ENCODE measurements at regions not wholly inside any gene's neighbourhood (a gene's known extent, or its start where the extent isn't known, plus 50 kb on each side); places are given as distances from the start of the nearest gene placed in this dataset.
"Not testable (repeated sequence)": the region's sequence is repeated elsewhere in the genome, so short reads cannot be mapped to it uniquely, and the experiment has no call there.

GRCh38 chr2:59378127-59378526, 1137.0 kb upstream of the FANCL start:
- DNase-seq: no peak

DNA sequence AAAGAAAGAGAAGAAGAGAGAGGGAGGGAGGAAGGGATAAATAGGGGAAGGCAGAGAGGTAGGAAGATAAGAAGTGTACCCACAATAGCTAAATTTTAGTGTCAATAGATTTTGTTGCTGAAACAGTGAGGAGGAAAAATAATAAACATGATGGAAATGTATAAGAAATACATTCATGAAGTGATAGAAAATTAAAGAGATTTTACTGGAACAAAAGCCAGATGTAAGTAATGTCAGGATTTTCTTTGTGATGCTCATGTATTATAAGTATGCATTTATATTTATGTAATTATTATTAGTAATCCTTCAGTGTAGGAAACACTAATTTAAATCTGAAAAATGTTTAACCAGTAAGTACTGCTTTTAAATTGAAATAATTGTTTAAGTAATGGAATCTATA, 1125.2 kb upstream of the FANCL start:
- DNase-seq: no peak

DNA sequence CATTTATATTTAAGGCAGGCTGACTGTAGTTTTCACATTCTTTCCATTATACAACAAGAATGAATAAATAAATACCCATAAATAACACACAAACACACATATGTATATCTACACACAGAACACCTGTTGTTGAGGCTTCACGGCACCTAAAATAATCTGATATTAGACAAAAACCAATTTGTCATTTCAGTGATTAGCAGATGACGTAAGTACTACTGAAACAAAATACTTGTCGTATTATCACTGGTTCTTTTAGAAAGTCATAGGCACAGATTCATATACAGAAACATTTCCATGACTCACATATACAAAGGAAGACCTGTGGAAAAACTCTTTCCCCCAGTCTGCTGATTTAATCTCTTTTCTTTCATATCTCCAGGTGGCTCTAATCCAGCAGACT, 1113.4 kb upstream of the FANCL start:
- no peak for DNase-seq

DNA sequence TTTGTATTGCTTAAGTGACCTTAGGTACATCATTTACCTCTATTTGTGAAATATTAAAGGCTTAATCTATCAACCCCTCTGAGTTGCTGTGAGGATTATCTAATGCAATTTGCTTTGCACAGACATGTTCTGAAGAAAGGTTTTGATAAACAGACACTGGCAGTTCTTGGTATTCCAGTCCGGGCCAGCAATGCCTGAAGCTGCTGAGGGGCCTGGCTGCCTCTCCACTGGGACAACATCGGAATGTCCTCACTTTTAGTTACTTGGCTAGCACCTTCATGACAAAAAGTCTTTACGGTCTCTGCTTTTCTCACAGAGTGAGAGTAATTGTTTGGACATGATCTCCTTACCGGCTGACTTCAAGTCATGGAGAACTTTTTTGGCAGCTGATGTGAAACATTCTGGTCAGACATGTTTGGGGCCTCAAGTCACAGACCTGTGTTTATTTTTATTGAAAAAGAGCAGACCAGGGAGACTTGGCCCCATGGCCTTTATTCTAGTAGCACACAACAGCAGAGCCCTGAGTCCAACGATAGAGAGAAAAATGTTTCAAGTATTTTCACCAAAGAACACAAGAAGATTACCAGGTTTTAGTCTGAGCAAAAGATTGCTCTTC, 1112.3 kb upstream of the FANCL start:
- DNase-seq: no peak

DNA sequence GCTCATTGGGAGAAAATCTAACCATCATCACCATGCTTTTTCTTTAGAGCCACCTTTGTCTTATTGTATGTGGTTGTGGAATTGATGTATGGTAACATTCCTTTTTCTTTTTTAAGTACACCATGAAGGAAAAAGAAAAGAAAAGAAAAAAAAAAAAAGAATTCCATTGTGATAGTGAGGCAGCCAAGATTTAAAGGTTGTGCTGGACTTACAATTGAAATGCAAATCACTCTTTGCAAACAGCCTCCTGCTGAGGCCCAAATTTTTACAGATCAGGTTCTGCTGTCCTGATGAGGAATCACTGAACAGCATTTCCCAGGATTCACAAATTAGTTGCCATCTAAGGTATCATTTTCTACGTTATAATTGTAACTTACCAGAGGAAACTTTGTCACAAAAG, 1101.0 kb upstream of the FANCL start:
- DNase-seq: no peak

DNA sequence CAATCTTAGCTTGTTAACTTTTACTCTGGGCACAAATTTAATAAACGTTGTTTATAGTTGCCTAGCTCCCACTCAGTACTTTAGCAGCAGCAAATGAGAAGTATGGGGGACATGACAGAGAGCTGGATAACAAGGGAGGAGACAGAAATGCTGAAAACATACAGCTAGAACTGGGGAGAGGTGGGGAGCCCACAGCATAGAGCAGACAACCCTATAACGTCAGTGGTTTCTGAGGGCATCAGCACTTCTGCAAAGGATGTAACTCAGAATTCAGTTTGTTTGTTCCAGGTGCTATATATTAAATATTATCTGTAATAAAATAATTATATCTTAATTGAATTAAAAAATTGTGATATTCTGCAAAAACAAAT, 1098.7 kb upstream of the FANCL start:
- no peak for DNase-seq

DNA sequence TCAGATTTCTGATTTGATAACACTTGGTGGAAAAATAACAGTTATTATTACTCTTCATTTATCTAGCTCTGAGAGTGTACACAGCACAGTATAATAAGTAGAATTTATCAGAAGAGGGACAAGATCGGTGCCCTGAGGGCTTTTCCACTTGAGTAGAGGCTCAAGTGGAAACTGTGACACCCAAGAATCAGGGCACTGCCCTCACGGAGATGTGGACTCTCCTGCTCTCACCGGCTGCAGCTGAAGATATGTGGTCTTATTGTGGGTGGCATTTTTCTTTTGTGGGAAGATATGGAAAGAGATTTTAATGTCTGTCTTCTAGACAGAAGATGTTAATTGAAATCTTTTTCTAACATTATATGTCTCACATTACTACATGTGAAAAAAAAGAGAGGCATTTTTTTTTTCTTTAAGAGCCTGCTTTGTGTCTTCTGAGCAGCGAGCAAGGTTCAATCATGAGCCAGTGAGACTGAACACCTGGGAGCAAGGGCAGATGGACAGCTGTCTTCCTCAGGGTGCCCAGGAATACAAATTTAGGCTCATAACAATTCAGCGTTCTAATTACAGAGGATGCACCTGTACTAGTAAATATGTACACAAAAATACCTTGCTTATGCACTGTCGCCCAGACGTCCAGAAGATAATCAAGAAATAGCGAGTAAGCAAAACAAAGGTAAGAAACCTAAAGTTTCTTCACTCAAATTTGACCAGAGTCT, 1098.2 kb upstream of the FANCL start:
- DNase-seq: no peak

DNA sequence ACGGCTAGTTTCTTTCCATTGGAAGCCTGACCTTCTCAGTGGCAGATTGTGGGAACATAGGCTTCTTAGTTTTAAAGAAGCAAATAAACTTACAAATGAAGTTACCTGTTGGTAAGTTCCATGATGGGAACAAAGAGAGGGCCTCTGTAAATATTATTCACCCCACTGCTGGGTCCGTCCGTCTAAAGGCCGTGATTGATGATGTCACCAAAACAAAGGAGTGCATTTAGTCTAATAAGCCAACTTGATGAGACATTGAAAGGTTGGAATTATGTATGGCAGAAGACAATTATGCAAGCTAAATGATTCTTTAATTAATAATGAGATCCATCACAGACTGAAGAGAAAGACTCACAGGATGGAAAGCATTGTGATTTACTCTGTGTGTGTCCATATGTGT, 1091.9 kb upstream of the FANCL start:
- DNase-seq: no peak

- not testable (repeated sequence) for DNase-seq
Observed at GRCh38 chr2:59326581-59327365, 1085.6 kb upstream of the FANCL start.

GRCh38 chr2:59322870-59323269, 1081.7 kb upstream of the FANCL start:
- no peak for DNase-seq

- DNase-seq: no peak
Observed at GRCh38 chr2:59322005-59322404, 1080.9 kb upstream of the FANCL start.

DNA sequence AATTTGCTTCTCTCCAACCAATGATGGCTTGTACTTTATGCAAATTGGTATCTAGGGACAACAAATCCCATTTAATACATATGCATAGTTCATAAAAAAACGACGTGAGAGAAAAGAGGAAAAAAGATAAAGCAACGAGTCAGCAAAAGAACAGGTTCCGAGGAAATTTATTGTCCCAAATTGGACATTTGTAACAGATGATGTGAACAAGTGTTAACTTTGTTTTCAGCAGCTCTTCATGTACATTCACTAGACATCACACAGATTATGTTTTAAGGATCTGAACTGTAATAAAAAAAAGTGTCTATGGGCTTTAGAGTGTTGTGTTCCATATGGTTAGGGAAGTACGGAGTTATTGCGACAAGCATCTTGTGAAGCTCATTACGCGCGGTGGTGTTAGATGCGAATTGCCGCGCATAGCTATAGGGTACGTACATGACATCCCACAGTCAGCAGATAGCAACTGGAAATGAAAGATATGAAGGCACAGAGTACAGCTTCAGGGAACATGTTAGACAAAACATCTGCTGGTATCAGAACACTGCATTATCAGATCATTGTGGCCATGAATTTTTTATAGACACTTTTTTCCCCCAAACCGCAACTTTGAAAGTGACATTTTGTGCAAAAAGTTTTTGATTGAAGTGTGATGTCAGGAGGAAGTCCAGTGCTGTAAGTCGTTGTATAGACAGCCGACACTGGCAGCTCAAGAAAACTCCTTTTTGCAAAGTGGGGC, 1073.1 kb upstream of the FANCL start:
- DNase-seq: no peak

- no peak for DNase-seq
Observed at GRCh38 chr2:59312967-59313940, 1072.1 kb upstream of the FANCL start.

- DNase-seq: no peak
Observed at GRCh38 chr2:59312029-59312428, 1070.9 kb upstream of the FANCL start.

DNA sequence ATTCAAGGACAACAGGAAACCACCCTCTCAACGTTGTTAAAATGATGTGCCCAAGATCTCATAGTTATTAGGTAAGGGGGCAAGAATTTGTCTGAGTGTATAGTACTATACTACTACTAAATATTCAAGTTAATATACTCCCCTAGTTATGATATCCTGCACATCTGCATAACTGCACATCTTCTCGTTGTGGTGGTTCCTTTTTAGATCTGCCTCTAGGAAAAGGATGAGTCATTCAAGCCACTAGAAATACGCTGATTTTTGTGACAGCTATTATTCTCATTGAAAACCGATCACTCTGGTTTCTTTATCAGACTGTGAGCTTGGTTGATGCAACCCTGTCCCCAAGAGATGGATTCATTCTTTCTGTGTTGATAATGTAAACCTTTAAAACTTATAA, 1067.0 kb upstream of the FANCL start:
- no peak for DNase-seq

DNA sequence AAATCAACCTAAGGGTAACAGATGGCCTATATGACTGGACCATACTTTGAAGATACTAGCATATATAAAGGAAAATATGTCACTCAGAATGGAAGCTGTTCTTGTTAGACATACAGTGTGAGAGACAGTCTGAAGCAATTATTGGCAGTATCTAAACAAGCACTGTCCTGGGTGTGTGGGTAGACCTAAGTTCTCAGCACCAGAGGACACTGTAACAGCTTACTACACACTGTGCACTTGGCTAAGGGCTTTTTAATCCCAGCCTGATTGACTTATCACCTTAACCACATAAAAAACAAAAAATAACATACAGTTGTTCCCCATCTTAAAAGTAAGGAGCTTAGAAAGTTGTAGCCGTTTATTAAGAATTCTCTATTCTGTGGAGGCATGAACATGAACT, 1066.1 kb upstream of the FANCL start:
- DNase-seq: no peak

- no peak for DNase-seq
Observed at GRCh38 chr2:59303272-59303671, 1062.1 kb upstream of the FANCL start.

GRCh38 chr2:59302683-59303082, 1061.6 kb upstream of the FANCL start:
- no peak for DNase-seq

GRCh38 chr2:59301466-59302402, 1060.6 kb upstream of the FANCL start:
- DNase-seq: no peak

GRCh38 chr2:59297816-59298215, 1056.7 kb upstream of the FANCL start:
- no peak for DNase-seq

DNA sequence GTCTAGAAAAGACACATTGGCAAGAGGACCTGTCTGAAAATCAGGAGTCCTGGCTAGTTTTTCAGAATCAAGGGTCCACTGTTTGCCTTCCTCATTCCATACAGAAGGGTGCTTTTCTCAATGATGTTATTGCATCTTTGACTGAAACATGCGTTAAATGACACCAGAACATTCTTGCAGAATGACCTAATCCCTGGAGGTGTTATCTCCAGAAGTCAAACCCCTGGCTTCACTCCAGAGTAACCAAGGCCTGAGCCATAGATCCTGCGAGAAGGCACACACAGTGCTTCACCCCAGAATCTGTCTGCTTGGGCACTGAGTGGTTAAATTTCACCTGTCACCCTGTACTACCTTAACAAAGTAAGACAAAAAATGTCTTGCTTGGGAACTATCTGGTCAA, 1055.2 kb upstream of the FANCL start:
- no peak for DNase-seq

Measured in stimulated activated CD4-positive, alpha-beta T cell treated with anti-CD3 and anti-CD28 coated beads, Interleukin-4, amount 100 ng/mL, for 1 hour (primary cell).